Keratinocyte (primary cell): ENCODE measurements at regions not wholly inside any gene's neighbourhood (a gene's known extent, or its start where the extent isn't known, plus 50 kb on each side); places are given as distances from the start of the nearest gene placed in this dataset.

Source experiments
- DNase-seq: peaks from one replicate; pipeline ENCODE4 v3.0.0-alpha.2; 2011; ENCODE audit warnings: low read depth, missing footprints, low spot score
- FAIRE-seq: peaks from 2 replicates; lab custom pipeline; 2011; peaks lifted over from hg19 to GRCh38; lab: Jason Lieb, UNC
- H2AFZ ChIP-seq: 2 replicates; pipeline ENCODE4 v1.6.0; 2012; ENCODE audit warnings: low read length, control low read depth, inconsistent platforms; ENCODE audit not compliant: control insufficient read depth
- H3K27ac ChIP-seq: 2 replicates; pipeline ENCODE4 v1.5.1; 2011; ENCODE audit warnings: low read length; ENCODE audit not compliant: control insufficient read depth, insufficient read depth
- H3K27me3 ChIP-seq: 3 replicates; pipeline ENCODE4 v1.6.0; 2011; ENCODE audit warnings: low read length; ENCODE audit not compliant: control insufficient read depth, insufficient read depth; ENCODE audit errors: extremely low read depth
- H3K36me3 ChIP-seq, 2 experiments: 2 replicates in 1 of 2; 3 replicates in 1 of 2; pipeline ENCODE4 v1.5.1; 2011; ENCODE audit warnings: low read length in 2 of 2, mild to moderate bottlenecking in 1 of 2; ENCODE audit not compliant: control insufficient read depth in 2 of 2, insufficient read depth in 2 of 2; ENCODE audit errors: extremely low read depth in 1 of 2
- H3K4me1 ChIP-seq: 3 replicates; pipeline ENCODE4 v1.5.1; 2011; ENCODE audit warnings: low read length; ENCODE audit not compliant: control insufficient read depth, insufficient read depth; ENCODE audit errors: extremely low read depth
- H3K4me2 ChIP-seq: 3 replicates; pipeline ENCODE4 v1.6.0; 2011; ENCODE audit warnings: low read depth, low read length; ENCODE audit not compliant: control insufficient read depth, insufficient read depth; ENCODE audit errors: extremely low read depth
- H3K4me3 ChIP-seq, 3 experiments: fragments of 200-600 bp in 1 of 3; sonication (generic) in 1 of 3; 2 replicates in 2 of 3; 3 replicates in 1 of 3; pipeline ENCODE4 v1.5.1; 2011 to 2016; ENCODE audit warnings: low read length in 3 of 3, mild to moderate bottlenecking in 3 of 3, control low read depth in 2 of 3, inconsistent platforms in 1 of 3, low read depth in 1 of 3, mixed read lengths in 1 of 3, mixed run types in 1 of 3, moderate library complexity in 1 of 3; ENCODE audit not compliant: control insufficient read depth in 2 of 3, insufficient read depth in 2 of 3; ENCODE audit errors: extremely low read depth in 1 of 3
- H3K79me2 ChIP-seq: 2 replicates; pipeline ENCODE4 v1.6.0; 2012; ENCODE audit warnings: low read length; ENCODE audit not compliant: control insufficient read depth, insufficient read depth
- H3K9ac ChIP-seq: 3 replicates; pipeline ENCODE4 v1.6.0; 2011; ENCODE audit warnings: low read length; ENCODE audit not compliant: control insufficient read depth, insufficient read depth; ENCODE audit errors: extremely low read depth
- H3K9me1 ChIP-seq: 3 replicates; pipeline ENCODE4 v1.6.0; 2011; ENCODE audit warnings: low read length; ENCODE audit not compliant: control insufficient read depth, insufficient read depth; ENCODE audit errors: extremely low read depth
- H3K9me3 ChIP-seq: 2 replicates; pipeline ENCODE4 v1.5.1; 2012; ENCODE audit warnings: low read depth, low read length; ENCODE audit not compliant: control insufficient read depth
- H4K20me1 ChIP-seq: 3 replicates; pipeline ENCODE4 v1.6.0; 2011; ENCODE audit warnings: low read length; ENCODE audit not compliant: control insufficient read depth, insufficient read depth; ENCODE audit errors: extremely low read depth
- EZH2 ChIP-seq: IDR thresholded peaks from one replicate; pipeline ENCODE4 v1.6.1; 2012; ENCODE audit warnings: inconsistent platforms, mild to moderate bottlenecking, low read length, moderate library complexity
- dilution Hi-C: fragments of 300-500 bp; cut with MboI; formaldehyde crosslinking; loops from one replicate; pipeline ENCODE4 v1.7.0; 2020; ENCODE audit warnings: low sequenced_read_pairs; ENCODE audit not compliant: extremely low pct_ligation_motif_present
- TF ChIP-seq, protein P1 (sequence below), 3 experiments: IDR thresholded peaks in 1 of 3; conservative IDR thresholded peaks in 1 of 3; optimal IDR thresholded peaks in 1 of 3; 2 replicates in 2 of 3; 3 replicates in 1 of 3; pipeline versions ENCODE3 to v1.5.1; 2011; ENCODE audit warnings: low read length in 3 of 3, mild to moderate bottlenecking in 3 of 3, moderate library complexity in 2 of 3, control low read depth in 1 of 3, inconsistent platforms in 1 of 3; ENCODE audit not compliant: insufficient read depth in 2 of 3; ENCODE audit errors: extremely low read depth in 1 of 3

DNA sequence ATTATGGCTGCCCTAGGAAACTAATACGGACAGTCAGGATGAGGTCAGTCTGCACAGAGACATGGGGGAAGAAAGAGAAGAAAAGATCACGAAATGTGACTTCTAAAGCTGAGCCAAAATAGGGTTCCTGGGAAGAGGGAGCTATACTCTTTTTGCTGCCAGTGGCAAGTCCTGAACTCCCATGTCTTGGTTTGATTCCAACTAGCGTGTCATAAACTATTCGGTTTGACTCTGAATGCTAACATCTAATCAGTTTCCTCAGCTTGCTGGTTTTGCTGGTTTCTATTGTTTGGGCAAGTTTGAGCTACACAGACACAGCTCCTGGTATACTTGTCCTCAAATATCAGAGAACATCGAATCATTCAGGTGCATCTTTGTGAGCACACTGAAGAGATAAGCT is 80.5 kb upstream of the CYP1B1 start:
- TF ChIP-seq, protein P1, sequence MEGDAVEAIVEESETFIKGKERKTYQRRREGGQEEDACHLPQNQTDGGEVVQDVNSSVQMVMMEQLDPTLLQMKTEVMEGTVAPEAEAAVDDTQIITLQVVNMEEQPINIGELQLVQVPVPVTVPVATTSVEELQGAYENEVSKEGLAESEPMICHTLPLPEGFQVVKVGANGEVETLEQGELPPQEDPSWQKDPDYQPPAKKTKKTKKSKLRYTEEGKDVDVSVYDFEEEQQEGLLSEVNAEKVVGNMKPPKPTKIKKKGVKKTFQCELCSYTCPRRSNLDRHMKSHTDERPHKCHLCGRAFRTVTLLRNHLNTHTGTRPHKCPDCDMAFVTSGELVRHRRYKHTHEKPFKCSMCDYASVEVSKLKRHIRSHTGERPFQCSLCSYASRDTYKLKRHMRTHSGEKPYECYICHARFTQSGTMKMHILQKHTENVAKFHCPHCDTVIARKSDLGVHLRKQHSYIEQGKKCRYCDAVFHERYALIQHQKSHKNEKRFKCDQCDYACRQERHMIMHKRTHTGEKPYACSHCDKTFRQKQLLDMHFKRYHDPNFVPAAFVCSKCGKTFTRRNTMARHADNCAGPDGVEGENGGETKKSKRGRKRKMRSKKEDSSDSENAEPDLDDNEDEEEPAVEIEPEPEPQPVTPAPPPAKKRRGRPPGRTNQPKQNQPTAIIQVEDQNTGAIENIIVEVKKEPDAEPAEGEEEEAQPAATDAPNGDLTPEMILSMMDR (optimal IDR thresholded peaks at IDR 0.05 in 1 of 3, IDR thresholded peaks at IDR 0.05 in 1 of 3, conservative IDR thresholded peaks at IDR 0.05 in 1 of 3; ENCODE audit: extremely low read depth in 1 of 3, insufficient read depth in 2 of 3, low read length in 3 of 3) = no peak
- no peak for TF ChIP-seq EZH2
- no peaks in the 10 kb centered on the region for H3K79me2 ChIP-seq
- H3K36me3 ChIP-seq = no peaks in the 10 kb centered on the region
- H3K27me3 ChIP-seq = no peaks in the 10 kb centered on the region
- H3K27ac ChIP-seq = no peak overlapping the region
- H3K9me3 ChIP-seq = no peaks in the 10 kb centered on the region
- no peaks in the 10 kb centered on the region for H3K9me1 ChIP-seq
- no peak for FAIRE-seq
- H3K9ac ChIP-seq = no peak overlapping the region
- no peak for DNase-seq
- no peak overlapping the region for H3K4me3 ChIP-seq
- dilution Hi-C loops = no loop called here
- no peaks in the 10 kb centered on the region for H3K4me1 ChIP-seq
- no peak overlapping the region for H3K4me2 ChIP-seq
- no peak overlapping the region for H2AFZ ChIP-seq
- no peaks in the 10 kb centered on the region for H4K20me1 ChIP-seq

DNA sequence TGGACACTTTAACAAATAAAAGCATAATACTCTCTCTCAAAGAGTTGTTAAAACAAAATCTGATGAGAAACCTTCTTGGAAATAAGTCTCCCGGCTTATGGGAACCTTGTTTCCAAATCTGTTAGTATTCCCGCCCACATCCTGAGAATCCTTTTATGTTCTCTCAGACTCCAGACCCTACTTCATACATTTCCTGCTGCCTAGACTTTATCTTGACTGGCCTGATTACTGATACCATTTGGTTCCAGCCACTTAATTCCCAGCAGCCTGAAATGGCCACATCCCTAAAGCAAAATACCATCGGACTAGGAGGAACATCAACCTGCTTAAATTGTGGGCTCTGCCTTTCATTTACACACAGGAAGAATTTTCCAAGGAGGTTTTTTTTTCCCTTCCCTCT is 79.1 kb upstream of the CYP1B1 start:
- Histone ChIP-seq H3K9me3 (no peaks in the 10 kb centered on the region), H4K20me1 (no peaks in the 10 kb centered on the region), H3K9ac (no peak overlapping the region), H3K27me3 (no peaks in the 10 kb centered on the region), H3K9me1 (no peaks in the 10 kb centered on the region), H3K27ac (no peak overlapping the region), H3K4me1 (no peaks in the 10 kb centered on the region), H2AFZ (no peak overlapping the region), H3K79me2 (no peaks in the 10 kb centered on the region), H3K4me2 (no peak overlapping the region), H3K4me3 (no peak overlapping the region), H3K36me3 (no peaks in the 10 kb centered on the region)
- DNase-seq (no peak), FAIRE-seq (no peak)
- dilution Hi-C loops = no loop called here
- TF ChIP-seq, protein P1 (optimal IDR thresholded peaks at IDR 0.05 in 1 of 3, IDR thresholded peaks at IDR 0.05 in 1 of 3, conservative IDR thresholded peaks at IDR 0.05 in 1 of 3; ENCODE audit: extremely low read depth in 1 of 3, insufficient read depth in 2 of 3, low read length in 3 of 3) = no peak
- no peak for TF ChIP-seq EZH2
